ENCODE measurements at regions not wholly inside any gene's neighbourhood (a gene's known extent, or its start where the extent isn't known, plus 50 kb on each side); places are given as distances from the start of the nearest gene placed in this dataset.

- no peak for DNase-seq
Observed at GRCh38 chr5:81914696-81915095, 57.1 kb upstream of the ATG10 start.

- no peak for DNase-seq
Observed at GRCh38 chr5:81912933-81913332, 58.9 kb upstream of the ATG10 start.

- no peak for DNase-seq
Observed at GRCh38 chr5:81909677-81910076, 62.1 kb upstream of the ATG10 start.

GRCh38 chr5:81908771-81909170, 63.1 kb upstream of the ATG10 start:
- DNase-seq, result no peak

- DNase-seq, result no peak
Observed at GRCh38 chr5:81908044-81908443, 63.8 kb upstream of the ATG10 start.

- DNase-seq, result no peak
Observed at GRCh38 chr5:81907012-81907635, 64.7 kb upstream of the ATG10 start.

GRCh38 chr5:81906086-81906485, 65.7 kb upstream of the ATG10 start:
- no peak for DNase-seq

GRCh38 chr5:81904861-81905260, 67.0 kb upstream of the ATG10 start:
- no peak for DNase-seq

GRCh38 chr5:81904166-81904565, 67.7 kb upstream of the ATG10 start:
- no peak for DNase-seq

- DNase-seq, result no peak
Observed at GRCh38 chr5:81901586-81901985, 70.2 kb upstream of the ATG10 start.

- no peak for DNase-seq
Observed at GRCh38 chr5:81899123-81899522, 72.7 kb upstream of the ATG10 start.

- DNase-seq, result no peak
Observed at GRCh38 chr5:81898403-81898802, 73.4 kb upstream of the ATG10 start.

GRCh38 chr5:81896764-81897163, 75.1 kb upstream of the ATG10 start:
- no peak for DNase-seq

GRCh38 chr5:81895307-81895706, 76.5 kb upstream of the ATG10 start:
- DNase-seq, result no peak

- DNase-seq, result no peak
Observed at GRCh38 chr5:81893961-81894360, 77.9 kb upstream of the ATG10 start.

- no peak for DNase-seq
Observed at GRCh38 chr5:81884871-81885270, 87.0 kb upstream of the ATG10 start.

- no peak for DNase-seq
Observed at GRCh38 chr5:81883371-81883770, 88.5 kb upstream of the ATG10 start.

- no peak for DNase-seq
Observed at GRCh38 chr5:81881595-81881994, 90.2 kb upstream of the ATG10 start.

- no peak for DNase-seq
Observed at GRCh38 chr5:81879936-81880335, 91.9 kb upstream of the ATG10 start.

GRCh38 chr5:81878333-81878732, 93.5 kb upstream of the ATG10 start:
- DNase-seq, result no peak

GRCh38 chr5:81866994-81867393, 104.8 kb upstream of the ATG10 start:
- DNase-seq, result no peak

GRCh38 chr5:81860778-81861177, 109.9 kb upstream of the SSBP2 start:
- DNase-seq, result no peak

GRCh38 chr5:81859624-81860023, 108.7 kb upstream of the SSBP2 start:
- DNase-seq, result no peak

- no peak for DNase-seq
Observed at GRCh38 chr5:81856948-81857928, 106.3 kb upstream of the SSBP2 start.
